ENCODE measurements at regions not wholly inside any gene's neighbourhood (a gene's known extent, or its start where the extent isn't known, plus 50 kb on each side); places are given as distances from the start of the nearest gene placed in this dataset.

GRCh38 chr13:88074794-88075510 is 403.8 kb downstream of the SLITRK5 start:
- DNase-seq (ENCODE audit: low read depth) = no peak
- no peak for TF ChIP-seq CTCF (IDR thresholded peaks at IDR 0.05; ENCODE audit: insufficient read depth, low read length)

GRCh38 chr13:88085036-88085435 is 413.9 kb downstream of the SLITRK5 start:
- no peak for DNase-seq (ENCODE audit: low read depth)

More at GRCh38 chr13:88074794-88075510, 403.8 kb downstream of the SLITRK5 start:
- H3K4me3 ChIP-seq (ENCODE audit: low read depth, low read length) = no peak overlapping the region

GRCh38 chr13:88086577-88086976 is 415.4 kb downstream of the SLITRK5 start:
- no peak overlapping the region for H3K4me3 ChIP-seq (ENCODE audit: low read depth, low read length)
- DNase-seq (ENCODE audit: low read depth) = no peak
- no peak for TF ChIP-seq CTCF (IDR thresholded peaks at IDR 0.05; ENCODE audit: insufficient read depth, low read length)

More at GRCh38 chr13:88085036-88085435, 413.9 kb downstream of the SLITRK5 start:
- H3K4me3 ChIP-seq (ENCODE audit: low read depth, low read length) = no peak overlapping the region
- TF ChIP-seq CTCF (IDR thresholded peaks at IDR 0.05; ENCODE audit: insufficient read depth, low read length) = no peak

- no peak for TF ChIP-seq CTCF (IDR thresholded peaks at IDR 0.05; ENCODE audit: insufficient read depth, low read length)
- DNase-seq (ENCODE audit: low read depth) = no peak
- H3K4me3 ChIP-seq (ENCODE audit: low read depth, low read length) = no peak overlapping the region
These were observed 426.4 kb downstream of the SLITRK5 start for GRCh38 chr13:88097541-88097940.

- no peak for DNase-seq (ENCODE audit: low read depth)
- H3K4me3 ChIP-seq (ENCODE audit: low read depth, low read length) = no peak overlapping the region
- TF ChIP-seq CTCF (IDR thresholded peaks at IDR 0.05; ENCODE audit: insufficient read depth, low read length) = no peak
These were observed 432.7 kb downstream of the SLITRK5 start for GRCh38 chr13:88103824-88104223.

- DNase-seq (ENCODE audit: low read depth) = no peak
- H3K4me3 ChIP-seq (ENCODE audit: low read depth, low read length) = no peak overlapping the region
- TF ChIP-seq CTCF (IDR thresholded peaks at IDR 0.05; ENCODE audit: insufficient read depth, low read length) = no peak
These were observed 433.4 kb downstream of the SLITRK5 start for GRCh38 chr13:88104576-88104975.

- TF ChIP-seq CTCF (IDR thresholded peaks at IDR 0.05; ENCODE audit: insufficient read depth, low read length) = no peak
- H3K4me3 ChIP-seq (ENCODE audit: low read depth, low read length) = no peak overlapping the region
- DNase-seq (ENCODE audit: low read depth) = no peak
These were observed 436.4 kb downstream of the SLITRK5 start for GRCh38 chr13:88107570-88107969.
